ENCODE measurements at regions not wholly inside any gene's neighbourhood (a gene's known extent, or its start where the extent isn't known, plus 50 kb on each side); places are given as distances from the start of the nearest gene placed in this dataset.

DNA sequence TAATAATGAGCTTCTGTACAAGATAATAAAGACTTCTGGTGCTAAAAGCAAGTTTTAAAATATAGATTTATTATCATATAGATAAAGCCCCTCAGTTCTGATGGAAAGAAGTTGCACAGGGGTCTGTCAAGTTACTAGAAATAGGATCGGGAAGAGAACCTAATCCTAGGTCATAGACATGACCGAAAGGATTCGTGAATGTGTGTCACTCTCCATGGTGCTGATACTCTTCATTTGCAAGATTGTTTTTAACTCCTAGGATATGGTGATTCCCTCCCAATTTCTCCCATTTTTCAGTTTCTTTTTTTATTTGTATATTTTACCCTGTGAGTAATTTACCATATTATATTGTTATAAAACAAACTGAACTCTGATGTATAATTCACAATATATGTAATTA, 58.9 kb upstream of the CTNNA2 start:
- DNase-seq (ENCODE audit: low spot score) = no peak

DNA sequence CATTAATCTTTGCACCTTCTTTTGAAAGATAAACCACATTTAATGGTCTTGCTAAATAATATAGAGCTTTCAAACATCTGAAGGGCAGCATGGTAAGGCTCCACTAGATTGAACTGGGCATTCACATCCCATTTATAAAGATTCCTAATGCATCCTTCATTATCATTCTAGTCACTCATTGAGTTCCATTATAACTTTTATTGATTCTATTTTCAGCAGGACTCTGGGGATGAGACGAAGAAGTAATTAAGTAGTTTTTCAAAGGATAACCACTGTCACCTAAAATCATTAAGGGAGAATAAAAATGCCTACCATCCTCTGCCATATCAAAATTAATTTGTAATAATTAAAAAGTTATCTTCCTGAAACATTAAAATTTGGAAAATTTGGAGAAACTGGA, 60.2 kb upstream of the CTNNA2 start:
- no peak for DNase-seq (ENCODE audit: low spot score)

DNA sequence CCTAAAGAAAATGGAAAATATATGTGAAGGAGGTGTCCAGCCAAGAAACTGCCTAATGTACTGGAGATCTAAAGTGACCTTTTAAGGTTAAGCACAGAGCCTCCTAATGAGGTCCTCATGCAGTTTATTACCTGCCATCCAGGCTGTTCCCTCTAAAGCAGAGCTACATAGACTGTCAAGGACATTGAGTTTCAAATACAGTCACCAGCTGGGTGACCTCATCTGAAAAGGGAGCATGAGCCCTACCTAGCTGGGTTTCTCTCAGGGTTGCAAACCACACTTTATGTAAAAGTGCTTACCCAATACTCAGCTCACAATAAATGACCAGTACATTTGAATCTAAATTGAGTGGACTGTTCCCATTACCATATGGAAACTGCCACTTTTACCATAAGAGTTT, 65.4 kb upstream of the CTNNA2 start:
- no peak for DNase-seq (ENCODE audit: low spot score)

DNA sequence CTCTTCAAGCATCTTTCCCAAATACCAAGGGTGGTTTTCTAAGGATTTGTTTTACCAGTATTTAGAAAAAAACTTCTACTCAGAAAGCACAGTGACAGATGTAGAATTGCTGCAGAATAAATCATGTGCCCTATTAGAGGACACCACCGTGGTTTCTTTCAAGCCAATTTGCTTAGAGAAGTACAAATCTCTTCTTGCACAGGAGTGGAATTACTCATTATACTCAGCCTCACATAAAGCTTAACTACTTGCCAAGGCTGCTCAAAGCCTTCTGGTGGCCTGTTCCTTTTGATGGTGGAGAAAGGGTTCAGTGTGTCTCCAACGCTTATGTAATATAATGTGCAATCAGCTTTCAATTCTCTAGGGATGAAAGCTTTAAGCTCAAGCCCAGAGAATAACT, 66.5 kb upstream of the CTNNA2 start:
- no peak for DNase-seq (ENCODE audit: low spot score)

DNA sequence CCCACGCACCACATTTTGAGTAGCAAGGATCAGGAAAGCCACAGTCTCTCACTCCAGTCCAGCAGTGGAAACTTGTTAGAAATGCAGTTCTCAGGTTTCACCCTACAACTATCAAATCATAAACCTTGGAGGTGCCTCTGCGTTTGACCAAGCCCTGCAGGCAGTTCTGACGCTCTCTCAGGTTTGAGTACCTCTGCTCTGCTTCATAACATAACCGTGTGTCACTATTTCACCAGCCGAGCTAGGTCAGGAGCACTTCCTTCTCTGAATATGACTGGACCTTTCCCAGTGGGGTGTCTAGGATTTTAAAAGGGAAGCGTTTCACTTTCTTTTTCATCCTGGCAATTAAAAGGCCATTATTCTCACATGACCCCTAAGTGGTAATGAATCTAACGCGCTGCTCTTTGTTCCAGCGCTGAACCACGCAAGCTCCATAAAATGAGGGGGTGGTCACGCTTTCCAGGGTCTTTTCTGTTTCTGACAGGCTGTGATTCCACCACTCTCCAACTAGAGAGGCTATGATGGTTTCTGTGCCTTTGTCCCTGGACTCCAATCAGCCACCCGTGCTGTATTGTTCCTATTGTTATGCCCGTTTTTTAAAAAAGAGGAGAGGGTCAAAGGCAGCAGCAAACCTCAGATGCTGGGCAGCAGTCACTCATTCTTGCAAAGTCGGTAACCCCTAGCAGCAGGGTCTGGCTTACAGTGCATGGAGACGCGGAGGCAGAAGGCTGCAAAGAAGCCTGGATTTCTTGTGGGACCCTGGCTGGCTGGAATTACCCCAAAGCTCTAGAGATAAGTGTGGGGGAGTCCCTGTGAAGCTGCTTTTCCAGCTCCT, 75.2 kb upstream of the CTNNA2 start:
- no peak for DNase-seq (ENCODE audit: low spot score)

DNA sequence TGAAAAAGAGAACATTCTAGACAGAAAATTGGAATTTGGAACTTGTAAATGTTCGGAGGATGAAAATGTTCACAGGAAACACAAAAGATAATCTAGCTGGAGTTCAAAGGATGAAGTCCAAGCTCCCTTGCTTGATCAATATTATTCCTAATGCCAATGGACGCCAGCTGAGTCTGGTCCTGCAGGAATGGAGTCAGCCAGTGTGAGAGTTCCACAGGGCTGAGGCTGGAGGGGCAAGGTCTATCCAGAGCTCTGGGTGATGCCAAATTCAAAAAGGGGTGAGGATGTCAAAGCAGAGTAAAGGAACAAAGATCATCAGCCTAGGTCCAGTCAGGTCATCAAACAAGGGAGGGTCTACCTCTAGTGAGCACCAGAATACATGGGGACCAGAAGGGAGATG, 78.5 kb upstream of the CTNNA2 start:
- DNase-seq (ENCODE audit: low spot score) = no peak

DNA sequence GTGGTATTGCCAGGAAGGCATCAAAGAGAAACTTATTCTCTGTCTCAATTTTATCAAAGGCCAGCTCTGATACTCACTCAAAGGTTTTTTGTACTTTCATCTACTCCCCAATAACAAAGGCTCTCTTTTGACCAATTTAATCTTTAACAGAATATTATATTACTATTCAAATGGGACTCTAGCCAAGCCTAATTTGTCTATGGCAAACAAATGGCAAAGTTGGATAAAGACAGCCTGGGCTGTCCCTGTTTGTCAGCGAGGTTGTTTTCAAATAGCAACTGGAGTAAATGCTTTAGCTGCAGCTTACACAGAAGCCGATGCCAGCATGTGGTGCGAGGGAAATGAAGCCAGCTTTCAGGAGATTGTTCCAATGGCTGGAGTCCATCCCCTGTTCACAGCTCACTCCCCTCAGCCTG, 80.1 kb upstream of the CTNNA2 start:
- DNase-seq (ENCODE audit: low spot score) = no peak

DNA sequence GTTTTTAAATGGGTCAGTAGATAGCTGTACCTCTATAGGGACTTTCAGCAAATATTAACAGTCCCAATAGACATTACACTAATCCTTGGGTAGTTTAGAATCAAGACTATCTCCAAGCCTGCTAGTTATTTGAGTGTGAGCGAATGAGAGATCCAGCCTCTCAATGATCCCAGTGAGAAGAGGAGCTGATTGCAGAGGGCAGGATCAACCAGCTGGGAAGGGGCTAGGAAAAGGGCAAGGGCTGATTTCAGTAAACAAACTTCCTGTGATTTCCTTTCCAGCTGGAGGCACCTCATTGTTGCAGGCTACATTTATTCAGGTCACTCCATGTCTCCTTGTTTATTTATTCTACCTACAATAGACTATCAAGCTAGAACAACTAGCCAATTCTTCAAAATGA, 84.1 kb upstream of the CTNNA2 start:
- DNase-seq (ENCODE audit: low spot score) = no peak

DNA sequence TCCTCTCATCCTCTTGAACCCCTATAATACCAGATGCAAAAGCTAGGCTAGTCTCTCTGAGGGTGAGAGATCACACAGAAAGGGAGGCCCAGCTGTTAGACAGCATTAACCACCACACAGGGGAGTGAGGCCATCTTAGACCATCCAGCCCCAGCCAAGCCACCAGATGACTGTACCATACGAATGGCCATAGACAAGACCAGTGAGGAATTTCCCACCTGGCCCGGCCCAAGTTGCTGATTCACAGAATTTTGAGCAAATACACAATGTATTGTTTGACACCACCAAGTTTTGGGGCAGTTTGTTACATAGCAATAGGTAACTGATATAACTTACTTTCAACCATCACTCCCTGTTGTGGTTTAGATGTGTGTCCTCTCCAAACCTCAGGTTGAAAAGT, 98.2 kb upstream of the CTNNA2 start:
- no peak for DNase-seq (ENCODE audit: low spot score)

DNA sequence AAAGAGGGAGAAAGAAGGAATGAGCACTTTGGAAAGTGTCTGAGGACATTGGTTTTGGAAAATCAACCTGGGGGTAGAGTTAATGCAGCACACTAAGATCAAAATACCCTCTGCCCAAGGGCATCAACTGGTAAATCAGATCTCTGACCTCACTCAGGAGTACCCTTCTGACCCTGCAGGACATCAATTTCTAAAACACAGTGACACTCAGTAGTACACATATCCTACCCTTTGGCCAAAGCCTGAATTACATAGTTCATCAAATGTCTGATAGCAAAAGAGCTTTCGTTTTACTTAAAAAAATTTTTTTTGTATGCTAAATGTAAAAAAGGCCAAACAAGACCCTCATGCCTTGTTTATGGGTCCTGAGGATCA, 118.4 kb upstream of the CTNNA2 start:
- DNase-seq (ENCODE audit: low spot score) = no peak

DNA sequence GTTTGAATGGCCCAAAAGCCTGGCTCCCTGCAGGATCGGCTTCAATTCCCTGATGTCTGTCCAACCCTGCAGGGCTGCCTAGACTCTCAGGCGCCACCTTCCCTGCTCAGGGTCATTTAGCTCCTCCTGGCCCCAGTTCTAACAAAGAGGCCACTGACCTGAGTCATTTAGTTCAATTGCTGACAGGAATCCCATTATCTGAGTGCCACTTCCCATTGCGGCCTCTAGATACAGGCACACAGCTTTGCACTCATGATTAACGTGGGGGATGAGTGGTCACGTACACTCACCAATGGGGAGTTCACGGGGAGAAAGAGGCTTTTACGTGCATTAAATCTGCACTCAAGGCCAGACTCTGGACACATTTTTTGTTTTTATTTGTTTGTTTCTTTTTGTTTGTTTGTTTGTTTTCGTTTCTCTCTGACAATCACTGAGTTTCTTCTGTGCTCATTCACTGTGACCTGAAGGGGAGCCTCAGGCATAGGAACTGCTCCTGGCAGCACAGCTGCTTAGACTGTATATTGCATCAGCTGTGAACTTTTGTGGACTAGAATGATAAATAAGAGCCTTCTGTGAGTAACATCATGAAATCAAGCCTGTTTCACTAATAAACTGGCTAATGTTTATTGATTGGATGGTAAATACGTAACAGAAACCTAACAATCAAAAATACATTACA, 118.9 kb upstream of the CTNNA2 start:
- peak; percentile 39 for DNase-seq (ENCODE audit: low spot score)

DNA sequence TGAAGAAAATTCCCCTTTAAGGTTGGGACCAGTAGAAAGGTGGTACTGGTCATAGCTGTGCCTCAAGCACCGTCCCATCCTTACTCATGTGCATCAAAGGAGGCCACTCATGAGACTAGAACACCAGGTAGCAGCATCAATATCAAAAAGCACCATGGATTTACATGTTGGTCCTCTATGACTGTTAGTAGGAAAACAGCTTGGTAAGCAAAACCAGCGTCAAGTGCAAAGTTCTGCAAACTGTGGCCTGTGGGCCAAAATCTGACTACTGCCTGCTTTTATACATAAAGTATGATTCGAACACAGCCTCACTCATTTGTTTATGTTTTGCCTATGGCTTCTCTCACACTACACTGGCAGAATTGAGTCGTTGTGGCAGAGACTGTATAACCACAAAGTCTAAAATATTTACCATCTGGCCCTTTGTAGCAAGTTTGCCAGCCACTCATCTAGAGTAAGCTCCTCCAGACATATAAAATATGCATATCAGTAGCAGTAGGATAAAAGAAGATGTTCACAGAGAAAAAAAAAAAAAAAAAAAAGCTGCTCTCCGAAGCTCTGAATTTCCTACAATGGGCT, 119.7 kb upstream of the CTNNA2 start:
- no peak for DNase-seq (ENCODE audit: low spot score)

DNA sequence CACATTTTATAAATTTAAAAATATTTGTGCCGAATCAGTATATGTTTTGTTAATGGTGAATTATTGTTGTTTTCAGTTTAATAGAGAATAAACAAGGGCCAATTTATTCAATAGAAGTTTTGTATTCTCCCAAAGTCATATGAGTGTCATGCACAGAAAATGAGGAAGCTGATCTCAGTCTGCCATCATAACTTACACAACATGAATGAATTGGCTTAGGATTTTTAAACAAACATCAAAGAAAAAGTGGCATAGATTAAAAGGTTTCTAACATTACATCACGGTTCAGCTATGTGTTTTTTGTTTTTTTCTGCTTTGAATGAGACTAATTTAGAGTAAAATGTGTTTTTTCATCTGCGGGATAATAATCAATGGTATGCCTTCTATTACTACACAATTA, 123.4 kb upstream of the CTNNA2 start:
- no peak for DNase-seq (ENCODE audit: low spot score)

DNA sequence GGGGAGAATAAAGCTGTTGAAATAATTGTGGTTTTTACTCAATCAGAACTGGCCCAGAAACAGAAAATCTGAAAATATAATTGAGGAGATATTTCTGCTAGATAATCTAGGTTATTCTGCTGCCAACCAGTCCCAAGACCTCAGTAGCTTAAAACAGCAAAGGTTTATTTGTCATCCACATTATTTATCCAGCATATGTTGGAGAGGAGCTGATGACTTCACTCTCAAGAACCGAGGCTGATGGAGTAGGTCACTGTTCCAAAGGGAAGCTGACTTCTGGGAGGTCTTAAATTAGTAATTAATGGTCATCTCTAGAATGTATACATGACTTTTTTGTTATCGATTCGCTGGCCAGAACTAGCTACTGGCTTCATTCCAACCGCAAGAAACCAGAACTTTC, 124.8 kb upstream of the CTNNA2 start:
- no peak for DNase-seq (ENCODE audit: low spot score)

DNA sequence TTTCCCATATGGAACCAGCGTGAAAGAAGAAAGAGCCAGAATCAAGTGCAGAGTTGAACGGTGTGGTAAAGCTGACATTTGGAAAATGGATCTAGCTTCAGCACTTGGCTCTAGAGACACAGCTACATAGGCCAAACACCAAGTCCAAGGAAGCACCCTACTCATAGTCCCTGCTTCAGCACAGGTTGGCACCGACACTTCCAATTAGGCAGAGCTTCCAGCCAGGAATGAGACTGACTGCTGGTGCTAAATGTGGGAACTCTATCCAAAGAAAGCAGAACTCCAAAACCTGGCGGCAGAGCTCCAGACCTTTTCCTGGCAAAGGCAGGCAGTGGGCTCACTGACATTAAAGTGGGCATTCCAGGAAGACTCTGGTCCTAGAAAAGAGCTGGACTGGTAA, 125.4 kb upstream of the CTNNA2 start:
- DNase-seq (ENCODE audit: low spot score) = no peak

DNA sequence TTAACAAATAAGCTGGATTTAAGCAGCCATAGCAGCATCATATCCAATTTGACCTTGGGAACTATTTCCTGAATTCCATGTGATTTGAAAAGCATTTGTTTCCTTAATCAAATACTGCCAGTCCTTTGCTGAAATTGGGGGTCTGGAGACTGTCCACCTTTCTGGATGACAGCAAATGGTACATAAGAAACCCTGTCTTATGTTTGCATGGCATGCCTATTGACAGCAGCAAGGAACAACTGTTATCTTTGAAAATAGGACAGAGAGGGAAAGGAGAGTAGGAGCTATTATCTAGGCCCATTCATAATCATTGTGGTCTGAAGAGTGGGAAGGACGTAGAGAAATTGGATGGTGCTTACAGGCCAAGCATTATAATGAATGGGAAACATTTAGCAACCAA, 129.2 kb upstream of the CTNNA2 start:
- DNase-seq (ENCODE audit: low spot score) = no peak

DNA sequence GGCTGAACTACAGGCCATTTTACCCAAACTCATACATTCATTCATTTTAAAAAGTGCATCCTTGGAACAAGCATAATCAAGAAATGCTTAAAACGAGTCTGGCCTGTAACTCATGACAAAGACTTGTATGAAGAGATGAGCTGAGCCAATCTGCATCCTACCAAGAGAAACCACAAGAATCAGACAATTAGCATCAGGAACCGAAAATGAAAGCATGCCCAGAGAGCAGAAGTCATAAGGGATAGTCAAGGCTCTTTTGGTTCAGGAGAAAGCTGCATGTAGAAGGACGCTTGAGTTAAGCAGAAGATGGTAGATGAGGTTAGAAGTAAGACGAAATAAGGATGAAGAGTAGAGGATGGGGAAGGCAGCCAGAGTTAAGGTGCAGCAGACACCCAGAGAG, 137.0 kb upstream of the CTNNA2 start:
- DNase-seq (ENCODE audit: low spot score) = no peak

DNA sequence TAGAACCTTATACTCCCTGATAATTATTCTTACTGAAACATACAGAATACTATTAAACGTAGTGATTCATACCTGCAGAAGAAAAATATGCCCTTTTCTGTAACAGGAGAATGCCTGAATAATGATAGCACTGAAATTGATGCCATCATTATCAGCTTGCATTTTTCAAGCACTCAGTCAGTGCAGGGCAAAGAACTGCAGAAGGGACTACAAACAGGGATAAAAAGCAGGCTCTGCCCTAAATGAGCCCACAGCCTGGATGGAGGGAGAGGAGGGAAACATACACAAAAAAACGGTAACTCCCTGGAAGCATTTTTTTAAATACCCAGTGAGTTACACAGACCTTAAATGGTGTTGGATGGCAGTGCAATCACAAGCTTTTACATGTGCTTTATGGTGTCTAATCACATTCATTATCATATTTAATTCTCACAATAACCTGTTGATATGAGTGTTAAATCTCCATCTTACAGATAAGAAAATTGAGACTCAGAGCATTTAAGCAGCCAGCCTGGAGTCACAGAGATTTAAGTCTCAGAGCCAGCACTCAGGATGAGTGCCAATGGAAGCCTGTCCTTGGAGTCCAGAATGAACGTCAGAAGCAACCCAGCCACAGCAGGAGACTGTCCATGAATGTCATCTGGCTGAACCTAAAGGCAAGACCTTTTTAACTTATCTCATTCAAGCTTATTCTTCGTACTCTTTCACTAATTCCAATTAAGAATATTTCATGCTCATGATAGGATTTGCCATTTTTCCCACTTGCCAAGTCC, 139.3 kb upstream of the CTNNA2 start:
- DNase-seq (ENCODE audit: low spot score) = no peak

DNA sequence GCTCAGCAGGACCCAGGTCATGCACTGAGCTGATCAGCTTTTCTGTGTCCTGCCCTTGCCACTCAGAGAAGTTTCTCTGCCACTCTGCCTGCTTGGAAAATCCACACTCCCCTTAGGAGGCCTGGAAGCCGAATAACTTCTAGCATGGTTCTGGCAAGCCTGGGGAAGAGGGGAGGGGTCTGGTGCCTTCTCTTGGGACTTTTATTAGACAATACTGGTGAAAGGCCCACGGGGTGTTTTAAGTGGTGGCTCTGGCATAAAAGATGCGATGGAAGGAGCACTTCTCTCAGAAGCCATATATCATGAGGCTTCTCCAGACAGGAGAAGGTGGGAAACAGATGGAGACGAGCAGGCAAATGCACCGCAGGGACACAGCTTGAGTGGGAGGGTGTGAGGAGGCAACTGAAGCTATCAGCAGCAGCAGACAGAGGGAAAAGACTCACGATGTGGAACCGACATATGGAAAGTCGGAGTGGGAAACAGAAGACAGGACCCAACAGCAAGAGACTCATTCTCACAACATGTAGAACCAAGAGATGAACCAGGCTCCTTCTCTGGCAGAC, 141.8 kb upstream of the CTNNA2 start:
- no peak for DNase-seq (ENCODE audit: low spot score)

DNA sequence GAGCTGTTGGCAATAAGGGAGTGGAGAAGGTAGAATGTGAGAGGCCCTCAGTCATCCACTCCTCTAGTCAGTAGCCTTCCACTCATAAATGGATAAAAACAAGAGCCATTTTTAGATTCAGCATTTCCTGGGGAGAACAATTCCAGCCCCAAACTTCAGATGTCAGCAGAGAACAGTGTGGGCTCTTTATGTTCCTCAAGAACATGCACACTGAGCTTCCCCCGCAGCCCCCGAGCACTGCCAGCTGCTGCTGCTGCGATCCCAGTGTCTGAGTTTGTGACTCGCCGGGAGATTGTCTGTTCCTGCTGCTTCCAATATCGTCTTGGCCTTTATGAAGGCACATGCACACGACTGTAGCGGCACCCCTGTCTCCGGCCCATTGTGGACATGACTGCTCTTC, 143.7 kb upstream of the CTNNA2 start:
- DNase-seq (ENCODE audit: low spot score) = no peak

DNA sequence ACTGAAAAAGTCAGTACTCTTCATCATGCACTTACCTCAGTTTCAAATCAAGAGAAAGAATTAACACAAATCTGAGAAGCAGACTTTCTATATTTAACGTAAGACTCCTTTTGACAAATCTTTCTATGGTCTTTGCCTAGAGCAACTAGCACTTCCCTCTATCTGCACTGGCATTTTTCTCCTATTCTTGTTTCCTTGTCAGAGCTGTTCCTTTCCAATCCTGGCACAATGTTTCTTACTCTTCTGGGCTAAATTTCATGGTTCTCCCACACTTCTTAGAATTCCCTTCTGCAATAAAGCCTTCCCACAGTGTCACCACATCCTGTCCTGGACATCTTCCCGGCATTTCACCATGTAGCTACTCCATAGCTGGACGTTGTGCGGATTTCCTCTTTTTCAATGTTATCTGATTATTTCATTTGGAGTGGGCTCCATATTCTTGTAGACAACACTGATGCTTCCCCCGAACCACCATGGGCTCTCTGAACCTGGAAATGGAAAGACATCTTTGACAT, 144.7 kb upstream of the CTNNA2 start:
- no peak for DNase-seq (ENCODE audit: low spot score)

DNA sequence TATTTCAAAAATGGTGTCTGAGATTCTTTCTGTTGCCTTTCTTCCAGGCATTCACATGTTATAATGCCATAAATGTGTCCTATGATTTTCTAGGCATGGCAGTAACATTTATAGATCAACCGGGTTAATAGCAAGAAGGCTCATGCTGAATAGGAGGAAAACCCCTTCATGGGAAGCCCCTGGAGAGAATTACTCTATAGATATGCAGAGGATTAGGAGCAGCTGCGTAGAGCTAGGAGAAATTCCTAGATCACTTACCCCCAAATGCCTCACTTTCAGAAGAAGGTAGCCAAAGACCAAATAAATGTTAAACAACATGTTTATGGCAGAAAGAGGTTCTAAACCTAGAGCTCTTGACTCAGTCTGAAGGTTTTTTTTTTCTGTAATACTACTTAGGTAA, 153.4 kb upstream of the CTNNA2 start:
- no peak for DNase-seq (ENCODE audit: low spot score)
